A673 (cell line): ENCODE measurements at regions not wholly inside any gene's neighbourhood (a gene's known extent, or its start where the extent isn't known, plus 50 kb on each side); places are given as distances from the start of the nearest gene placed in this dataset.

Experiments used
- BruUV-seq: library from RNA; stranded (reverse); fragments of 400-500 nt; replicated peaks from 2 replicates; lab custom pipeline; 2021; lab: Mats Ljungman, UMichigan
- CTCF ChIA-PET: fragments of 300-600 bp; sonication (Branson Sonifier 250); formaldehyde crosslinking; loops from one replicate; lab custom pipeline; 2022; ENCODE audit warnings: antibody characterized with exemption; lab: Charles Lee
- POLR2A ChIA-PET: fragments of 300-600 bp; sonication (Branson Sonifier 250); formaldehyde crosslinking; loops from one replicate; lab custom pipeline; 2022; ENCODE audit warnings: antibody characterized with exemption; ENCODE audit not compliant: low non-redundant PET; lab: Charles Lee
- DNase-seq: peaks from one replicate; pipeline ENCODE4 v3.0.0-alpha.2; 2015; ENCODE audit warnings: low spot score
- H3K27ac ChIP-seq: fragments of 200-600 bp; sonication (generic); 2 replicates; pipeline ENCODE4 v1.5.1; 2016; ENCODE audit warnings: mixed run types, low read depth, mild to moderate bottlenecking, mixed read lengths, antibody characterized with exemption, low read length; ENCODE audit not compliant: poor library complexity, severe bottlenecking
- H3K27me3 ChIP-seq: fragments of 200-600 bp; sonication (generic); replicated peaks from 2 replicates; pipeline ENCODE4 v1.6.1; 2017; ENCODE audit warnings: mixed run types, low read depth, mild to moderate bottlenecking, mixed read lengths, antibody characterized with exemption, low read length; ENCODE audit not compliant: insufficient read depth, poor library complexity
- H3K36me3 ChIP-seq: fragments of 200-600 bp; sonication (generic); 2 replicates; pipeline ENCODE4 v1.6.1; 2016; ENCODE audit warnings: mixed run types, mild to moderate bottlenecking, mixed read lengths, antibody characterized with exemption, low read length; ENCODE audit not compliant: insufficient read depth, poor library complexity, severe bottlenecking
- H3K4me1 ChIP-seq: fragments of 200-600 bp; sonication (generic); 2 replicates; pipeline ENCODE4 v1.6.1; 2017; ENCODE audit warnings: mixed run types, mild to moderate bottlenecking, mixed read lengths, antibody characterized with exemption, low read length; ENCODE audit not compliant: insufficient read depth, poor library complexity, severe bottlenecking
- H3K4me3 ChIP-seq: fragments of 200-600 bp; sonication (generic); 2 replicates; pipeline ENCODE4 v1.5.1; 2016; ENCODE audit warnings: low read depth, mixed run types, mild to moderate bottlenecking, mixed read lengths, low read length; ENCODE audit not compliant: poor library complexity, severe bottlenecking
- H3K9me3 ChIP-seq: fragments of 200-600 bp; sonication (generic); 2 replicates; pipeline ENCODE4 v1.6.1; 2016; ENCODE audit warnings: mixed run types, low read depth, mild to moderate bottlenecking, mixed read lengths, antibody characterized with exemption, low read length; ENCODE audit not compliant: poor library complexity, severe bottlenecking
- EZH2 ChIP-seq: fragments of 200-600 bp; sonication (generic); IDR thresholded peaks from 2 replicates; pipeline ENCODE4 v1.6.1; 2017; ENCODE audit warnings: borderline replicate concordance, low read depth, mild to moderate bottlenecking, mixed read lengths, antibody characterized with exemption, low read length; ENCODE audit not compliant: poor library complexity, severe bottlenecking
- intact Hi-C: fragments of 100-400 bp; cut with micrococcal nuclease; formaldehyde crosslinking; loops from one replicate; pipeline ENCODE4 v1.10.0; 2022; ENCODE audit not compliant: unreplicated experiment
- TF ChIP-seq, protein P1 (sequence below): fragments of 300-800, 200-600 bp; sonication (generic); conservative IDR thresholded peaks from 2 replicates; pipeline ENCODE4 v1.5.1; 2017; ENCODE audit warnings: low read depth, mild to moderate bottlenecking, antibody characterized with exemption, low read length, moderate library complexity, mixed read lengths

DNA sequence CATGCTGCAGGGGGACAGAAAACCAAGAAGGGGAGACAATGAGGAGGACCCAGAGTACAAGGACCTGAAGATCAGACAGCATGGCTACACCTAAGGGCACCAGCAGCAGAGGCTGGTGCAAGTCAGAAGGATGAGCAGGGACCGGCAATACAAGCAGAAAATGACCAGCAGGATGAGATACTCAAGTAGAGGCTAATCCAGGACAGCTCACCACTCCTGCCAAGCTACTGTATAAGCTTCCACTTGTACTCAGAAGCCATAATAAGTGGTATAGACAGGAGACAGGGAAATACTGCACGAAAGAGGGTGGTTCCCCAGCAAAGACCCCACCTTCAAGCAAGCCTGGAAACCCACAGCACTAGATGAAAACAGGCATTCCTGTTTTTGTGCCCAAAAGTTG, 138.7 kb upstream of the ZC3H12C start:
- Histone ChIP-seq H3K4me3 (no peak overlapping the region), H3K4me1 (peaks cover 41% of the 10 kb centered on the region), H3K27ac (no peak overlapping the region), H3K36me3 (no peaks in the 10 kb centered on the region), H3K27me3 (no peaks in the 10 kb centered on the region), H3K9me3 (peaks cover 10% of the 10 kb centered on the region)
- DNase-seq: no peak
- no TSS peak for BruUV-seq
- TF ChIP-seq, protein P1, sequence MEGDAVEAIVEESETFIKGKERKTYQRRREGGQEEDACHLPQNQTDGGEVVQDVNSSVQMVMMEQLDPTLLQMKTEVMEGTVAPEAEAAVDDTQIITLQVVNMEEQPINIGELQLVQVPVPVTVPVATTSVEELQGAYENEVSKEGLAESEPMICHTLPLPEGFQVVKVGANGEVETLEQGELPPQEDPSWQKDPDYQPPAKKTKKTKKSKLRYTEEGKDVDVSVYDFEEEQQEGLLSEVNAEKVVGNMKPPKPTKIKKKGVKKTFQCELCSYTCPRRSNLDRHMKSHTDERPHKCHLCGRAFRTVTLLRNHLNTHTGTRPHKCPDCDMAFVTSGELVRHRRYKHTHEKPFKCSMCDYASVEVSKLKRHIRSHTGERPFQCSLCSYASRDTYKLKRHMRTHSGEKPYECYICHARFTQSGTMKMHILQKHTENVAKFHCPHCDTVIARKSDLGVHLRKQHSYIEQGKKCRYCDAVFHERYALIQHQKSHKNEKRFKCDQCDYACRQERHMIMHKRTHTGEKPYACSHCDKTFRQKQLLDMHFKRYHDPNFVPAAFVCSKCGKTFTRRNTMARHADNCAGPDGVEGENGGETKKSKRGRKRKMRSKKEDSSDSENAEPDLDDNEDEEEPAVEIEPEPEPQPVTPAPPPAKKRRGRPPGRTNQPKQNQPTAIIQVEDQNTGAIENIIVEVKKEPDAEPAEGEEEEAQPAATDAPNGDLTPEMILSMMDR: no peak
- TF ChIP-seq EZH2: no peak
- POLR2A ChIA-PET: no interaction called here
- intact Hi-C loops: no loop called here
- CTCF ChIA-PET: no interaction called here

DNA sequence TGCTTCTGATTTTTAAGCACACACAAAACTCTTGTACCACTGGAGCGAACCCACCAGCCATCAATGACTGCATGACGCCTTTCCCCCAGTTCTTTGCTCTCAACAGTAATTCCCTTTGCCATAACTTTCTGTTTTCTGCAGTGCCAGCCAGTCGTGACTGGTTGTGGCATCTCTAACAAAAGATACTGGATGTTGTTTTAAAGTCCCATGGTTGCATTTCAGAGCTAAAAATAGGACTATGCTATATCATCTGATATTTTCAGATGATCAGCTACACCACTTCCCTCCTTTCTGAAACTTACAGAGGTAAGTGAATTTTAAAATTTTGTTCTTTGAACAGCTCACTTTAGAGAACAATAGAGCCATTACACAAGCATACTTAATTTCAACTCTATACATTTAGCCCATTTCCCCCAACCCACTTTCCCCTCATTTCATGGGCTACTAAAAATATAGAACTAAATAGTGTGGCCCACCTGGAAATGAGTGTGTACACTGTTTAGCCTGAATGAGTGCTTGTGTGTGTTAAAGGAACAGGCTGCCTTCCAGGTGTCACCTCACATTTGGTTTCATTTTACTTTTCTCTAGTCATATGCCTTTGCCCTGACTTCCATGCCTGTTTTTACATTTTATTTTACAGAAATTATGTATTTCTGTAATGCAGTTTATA, 136.9 kb upstream of the ZC3H12C start:
- ChIA-PET CTCF (no interaction called here), POLR2A (no interaction called here)
- no peaks in the 10 kb centered on the region for H3K9me3 ChIP-seq
- no peak for DNase-seq
- H3K4me3 ChIP-seq: no peak overlapping the region
- TF ChIP-seq, protein P1: no peak
- no peak for TF ChIP-seq EZH2
- H3K36me3 ChIP-seq: no peaks in the 10 kb centered on the region
- H3K4me1 ChIP-seq: peaks cover 41% of the 10 kb centered on the region
- H3K27me3 ChIP-seq: no peaks in the 10 kb centered on the region
- intact Hi-C loops: no loop called here
- H3K27ac ChIP-seq: no peak overlapping the region
- BruUV-seq: no TSS peak

DNA sequence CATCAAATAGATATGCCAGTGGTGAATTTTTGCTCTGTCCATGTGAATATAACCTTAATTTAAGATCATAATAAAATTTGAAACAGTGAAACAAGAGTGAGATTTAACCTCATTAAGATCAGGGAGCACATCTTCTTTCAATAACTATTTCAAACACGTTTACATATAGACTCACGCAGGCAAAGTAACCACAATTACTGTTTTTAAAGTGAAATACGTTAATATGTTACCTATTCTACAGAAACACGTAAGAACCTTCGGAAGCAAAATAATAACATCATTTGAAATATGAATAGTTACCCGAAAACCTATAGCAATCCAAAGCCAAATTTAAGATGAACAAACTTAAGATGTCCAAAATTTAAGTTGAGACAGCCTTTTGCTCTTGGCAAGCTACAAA, 136.2 kb upstream of the ZC3H12C start:
- no peak for TF ChIP-seq EZH2
- TF ChIP-seq, protein P1: no peak
- H3K4me1 ChIP-seq: peaks cover 41% of the 10 kb centered on the region
- intact Hi-C loops: no loop called here
- CTCF ChIA-PET: no interaction called here
- H3K36me3 ChIP-seq: no peaks in the 10 kb centered on the region
- no peak for DNase-seq
- POLR2A ChIA-PET: no interaction called here
- no peaks in the 10 kb centered on the region for H3K27me3 ChIP-seq
- no peaks in the 10 kb centered on the region for H3K9me3 ChIP-seq
- H3K4me3 ChIP-seq: no peak overlapping the region
- no TSS peak for BruUV-seq
- H3K27ac ChIP-seq: no peak overlapping the region
